ENCODE measurements at regions not wholly inside any gene's neighbourhood (a gene's known extent, or its start where the extent isn't known, plus 50 kb on each side); places are given as distances from the start of the nearest gene placed in this dataset.

DNA sequence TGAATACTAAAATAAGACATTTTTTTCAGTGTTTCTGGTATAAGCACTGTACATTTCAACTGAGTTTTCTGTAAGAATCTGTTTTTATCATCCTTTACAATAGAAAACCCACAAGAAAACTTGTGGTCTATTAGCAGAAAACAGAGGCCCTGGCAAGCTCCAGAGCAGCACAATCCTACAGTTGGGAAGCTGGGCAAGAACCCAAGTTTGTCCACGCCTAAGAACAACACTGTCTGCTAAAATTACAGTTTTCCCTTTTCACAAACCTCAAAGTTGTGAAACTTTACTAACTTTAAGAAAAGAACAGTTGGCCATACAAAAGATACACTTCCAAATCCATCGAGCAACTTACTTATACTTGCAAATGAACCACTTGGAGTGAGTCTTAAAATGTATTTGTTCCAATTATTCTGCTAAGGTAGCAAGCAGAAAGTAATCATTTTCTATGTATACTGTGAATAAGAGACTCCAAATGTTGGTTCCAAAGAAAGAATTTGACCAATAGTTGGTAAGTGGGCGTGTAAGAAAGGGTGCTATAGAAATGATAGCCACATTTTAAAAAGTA is 982.0 kb upstream of the ARRDC3 start:
- TF ChIP-seq, protein P1, sequence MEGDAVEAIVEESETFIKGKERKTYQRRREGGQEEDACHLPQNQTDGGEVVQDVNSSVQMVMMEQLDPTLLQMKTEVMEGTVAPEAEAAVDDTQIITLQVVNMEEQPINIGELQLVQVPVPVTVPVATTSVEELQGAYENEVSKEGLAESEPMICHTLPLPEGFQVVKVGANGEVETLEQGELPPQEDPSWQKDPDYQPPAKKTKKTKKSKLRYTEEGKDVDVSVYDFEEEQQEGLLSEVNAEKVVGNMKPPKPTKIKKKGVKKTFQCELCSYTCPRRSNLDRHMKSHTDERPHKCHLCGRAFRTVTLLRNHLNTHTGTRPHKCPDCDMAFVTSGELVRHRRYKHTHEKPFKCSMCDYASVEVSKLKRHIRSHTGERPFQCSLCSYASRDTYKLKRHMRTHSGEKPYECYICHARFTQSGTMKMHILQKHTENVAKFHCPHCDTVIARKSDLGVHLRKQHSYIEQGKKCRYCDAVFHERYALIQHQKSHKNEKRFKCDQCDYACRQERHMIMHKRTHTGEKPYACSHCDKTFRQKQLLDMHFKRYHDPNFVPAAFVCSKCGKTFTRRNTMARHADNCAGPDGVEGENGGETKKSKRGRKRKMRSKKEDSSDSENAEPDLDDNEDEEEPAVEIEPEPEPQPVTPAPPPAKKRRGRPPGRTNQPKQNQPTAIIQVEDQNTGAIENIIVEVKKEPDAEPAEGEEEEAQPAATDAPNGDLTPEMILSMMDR (IDR thresholded peaks at IDR 0.05; ENCODE audit: insufficient read depth, low read length): no peak
- TF ChIP-seq, protein P2, sequence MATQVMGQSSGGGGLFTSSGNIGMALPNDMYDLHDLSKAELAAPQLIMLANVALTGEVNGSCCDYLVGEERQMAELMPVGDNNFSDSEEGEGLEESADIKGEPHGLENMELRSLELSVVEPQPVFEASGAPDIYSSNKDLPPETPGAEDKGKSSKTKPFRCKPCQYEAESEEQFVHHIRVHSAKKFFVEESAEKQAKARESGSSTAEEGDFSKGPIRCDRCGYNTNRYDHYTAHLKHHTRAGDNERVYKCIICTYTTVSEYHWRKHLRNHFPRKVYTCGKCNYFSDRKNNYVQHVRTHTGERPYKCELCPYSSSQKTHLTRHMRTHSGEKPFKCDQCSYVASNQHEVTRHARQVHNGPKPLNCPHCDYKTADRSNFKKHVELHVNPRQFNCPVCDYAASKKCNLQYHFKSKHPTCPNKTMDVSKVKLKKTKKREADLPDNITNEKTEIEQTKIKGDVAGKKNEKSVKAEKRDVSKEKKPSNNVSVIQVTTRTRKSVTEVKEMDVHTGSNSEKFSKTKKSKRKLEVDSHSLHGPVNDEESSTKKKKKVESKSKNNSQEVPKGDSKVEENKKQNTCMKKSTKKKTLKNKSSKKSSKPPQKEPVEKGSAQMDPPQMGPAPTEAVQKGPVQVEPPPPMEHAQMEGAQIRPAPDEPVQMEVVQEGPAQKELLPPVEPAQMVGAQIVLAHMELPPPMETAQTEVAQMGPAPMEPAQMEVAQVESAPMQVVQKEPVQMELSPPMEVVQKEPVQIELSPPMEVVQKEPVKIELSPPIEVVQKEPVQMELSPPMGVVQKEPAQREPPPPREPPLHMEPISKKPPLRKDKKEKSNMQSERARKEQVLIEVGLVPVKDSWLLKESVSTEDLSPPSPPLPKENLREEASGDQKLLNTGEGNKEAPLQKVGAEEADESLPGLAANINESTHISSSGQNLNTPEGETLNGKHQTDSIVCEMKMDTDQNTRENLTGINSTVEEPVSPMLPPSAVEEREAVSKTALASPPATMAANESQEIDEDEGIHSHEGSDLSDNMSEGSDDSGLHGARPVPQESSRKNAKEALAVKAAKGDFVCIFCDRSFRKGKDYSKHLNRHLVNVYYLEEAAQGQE (IDR thresholded peaks at IDR 0.05; ENCODE audit: insufficient replicate concordance, low read depth): no peak
- TF ChIP-seq POLR2AphosphoS5 (IDR thresholded peaks at IDR 0.05; ENCODE audit: low read depth) (no peak), GABPA (IDR thresholded peaks at IDR 0.05; ENCODE audit: low read depth) (no peak)

All from HL-60 (cell line).